Myocyte (in vitro differentiated cells): ENCODE measurements at regions not wholly inside any gene's neighbourhood (a gene's known extent, or its start where the extent isn't known, plus 50 kb on each side); places are given as distances from the start of the nearest gene placed in this dataset.
"Not testable (repeated sequence)": the region's sequence is repeated elsewhere in the genome, so short reads cannot be mapped to it uniquely, and the experiment has no call there.

Source experiments
- DNase-seq: peaks from one replicate; pipeline ENCODE4 v3.0.0-alpha.2; 2012; ENCODE audit warnings: low read depth

DNA sequence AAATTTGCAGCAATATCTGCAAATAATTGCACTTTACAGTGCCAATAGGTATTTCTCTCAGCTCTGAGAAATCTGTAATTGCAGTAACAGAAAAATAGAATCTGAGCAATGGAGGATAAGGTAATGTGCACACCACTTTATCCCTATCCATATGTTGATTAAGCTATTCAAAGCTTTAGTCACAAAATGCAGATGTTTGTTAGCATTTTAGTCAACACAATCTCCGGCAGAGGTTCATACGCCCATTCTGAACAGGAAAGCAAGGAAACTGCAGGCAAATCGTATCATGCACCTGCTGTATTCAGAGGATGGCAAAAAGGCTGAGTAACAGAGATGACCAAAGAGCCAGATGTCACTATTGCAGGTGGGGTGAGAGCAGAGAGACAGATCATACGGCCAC is 566.2 kb upstream of the CDH2 start:
- no peak for DNase-seq

GRCh38 chr18:28740575-28740974 is 563.6 kb upstream of the CDH2 start:
- DNase-seq = no peak

GRCh38 chr18:28736951-28737350 is 560.0 kb upstream of the CDH2 start:
- no peak for DNase-seq

DNA sequence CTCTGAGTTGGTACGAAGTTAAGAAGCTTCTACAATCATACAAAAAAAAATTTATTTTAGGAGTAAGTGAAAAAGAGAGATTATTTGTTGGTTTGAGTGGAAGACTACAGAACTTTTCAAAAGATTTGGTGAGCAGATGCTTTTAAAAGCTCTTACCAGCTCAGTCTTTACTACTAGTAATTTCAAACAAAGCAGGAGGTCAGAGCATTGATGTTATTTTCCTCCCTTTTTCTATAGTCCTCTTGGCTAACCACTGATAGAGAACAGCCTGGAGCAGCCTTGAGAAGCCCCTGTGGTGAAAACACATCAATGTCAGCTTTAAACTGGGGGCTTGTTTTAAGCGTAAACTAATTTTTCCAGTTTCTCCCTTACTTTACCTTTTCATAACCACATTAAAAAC is 559.3 kb upstream of the CDH2 start:
- no peak for DNase-seq

DNA sequence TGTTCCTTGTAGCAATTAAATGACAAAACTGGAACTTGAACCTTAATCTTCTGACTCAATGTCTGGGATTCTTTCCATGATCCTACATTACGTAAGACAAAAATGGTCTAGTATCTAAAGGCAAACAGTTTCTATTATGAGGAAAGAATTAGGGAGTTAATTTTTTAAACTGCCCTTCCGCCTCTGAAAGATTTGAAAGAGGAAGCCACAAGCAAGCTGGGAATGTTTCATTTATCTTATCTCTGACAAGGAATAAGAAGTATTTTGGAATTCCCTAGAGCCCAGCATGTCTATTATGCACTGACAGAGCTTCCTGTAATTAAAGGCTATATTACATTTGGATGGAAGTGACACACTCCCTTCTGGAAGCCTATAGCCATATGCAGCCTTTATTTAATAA is 558.8 kb upstream of the CDH2 start:
- DNase-seq = peak; percentile 55

- DNase-seq = peak; percentile 23
Measured at GRCh38 chr18:28729321-28729720, 552.4 kb upstream of the CDH2 start.

GRCh38 chr18:28728891-28729290 is 552.0 kb upstream of the CDH2 start:
- DNase-seq = no peak

GRCh38 chr18:28727189-28727588 is 550.3 kb upstream of the CDH2 start:
- DNase-seq = not testable (repeated sequence)

DNA sequence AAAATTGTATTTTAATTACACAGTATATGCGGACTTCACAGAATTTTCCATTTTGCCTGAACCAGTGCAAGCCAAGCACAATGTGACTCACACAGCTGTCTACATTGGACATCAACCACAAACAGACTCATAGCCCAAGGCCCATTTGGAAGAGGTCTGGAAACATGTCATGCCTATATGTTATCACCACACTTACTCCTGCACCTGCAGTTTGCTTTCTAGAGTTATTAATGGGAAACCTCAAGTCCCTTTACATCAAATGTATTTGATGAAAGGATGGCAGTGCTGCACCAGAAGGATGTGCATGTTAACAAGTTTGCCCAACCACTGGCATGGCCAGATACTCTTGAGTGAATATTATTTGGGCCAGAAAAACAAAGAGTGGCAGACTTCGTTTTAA is 548.9 kb upstream of the CDH2 start:
- no peak for DNase-seq

GRCh38 chr18:28723506-28723905 is 546.6 kb upstream of the CDH2 start:
- DNase-seq = no peak

DNA sequence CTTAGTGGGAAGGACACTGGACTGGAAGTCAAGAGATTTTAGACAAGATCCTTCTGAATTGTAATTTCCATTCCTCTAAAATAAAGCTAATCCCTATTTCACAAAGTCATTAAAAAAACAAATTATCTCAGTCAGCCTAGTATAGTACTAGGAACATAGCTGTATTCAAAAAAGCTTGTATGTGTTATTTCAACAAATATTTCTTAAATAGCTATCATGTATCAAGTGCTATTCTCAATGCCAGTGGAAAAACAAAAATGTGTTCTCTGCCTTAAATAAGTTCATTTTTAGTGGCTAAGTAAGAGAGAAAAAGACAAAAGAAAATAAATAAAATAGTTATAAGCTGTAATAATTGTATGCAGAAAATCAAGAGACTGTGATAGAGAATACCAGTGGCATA is 541.8 kb upstream of the CDH2 start:
- DNase-seq = no peak

- DNase-seq = no peak
Measured at GRCh38 chr18:28716338-28716737, 539.4 kb upstream of the CDH2 start.

DNA sequence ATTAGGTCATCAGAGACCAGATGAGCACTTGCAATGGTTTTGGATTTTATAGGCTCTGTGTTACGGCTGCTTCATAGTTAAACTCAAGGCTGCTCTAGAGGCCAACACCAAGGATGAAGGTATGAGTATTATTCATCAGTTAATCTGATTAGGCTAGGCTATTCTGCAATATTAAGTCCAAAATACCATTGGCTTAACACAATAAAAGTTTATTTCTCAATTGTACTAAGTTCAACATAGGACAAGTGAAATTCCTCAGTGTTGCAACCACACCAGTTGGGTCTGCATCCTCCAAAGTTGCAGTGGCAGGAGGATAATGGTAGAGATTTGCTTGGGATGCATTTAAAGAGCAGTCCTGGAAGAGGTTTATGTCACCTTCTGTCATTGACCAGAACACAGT is 538.3 kb upstream of the CDH2 start:
- DNase-seq = no peak

DNA sequence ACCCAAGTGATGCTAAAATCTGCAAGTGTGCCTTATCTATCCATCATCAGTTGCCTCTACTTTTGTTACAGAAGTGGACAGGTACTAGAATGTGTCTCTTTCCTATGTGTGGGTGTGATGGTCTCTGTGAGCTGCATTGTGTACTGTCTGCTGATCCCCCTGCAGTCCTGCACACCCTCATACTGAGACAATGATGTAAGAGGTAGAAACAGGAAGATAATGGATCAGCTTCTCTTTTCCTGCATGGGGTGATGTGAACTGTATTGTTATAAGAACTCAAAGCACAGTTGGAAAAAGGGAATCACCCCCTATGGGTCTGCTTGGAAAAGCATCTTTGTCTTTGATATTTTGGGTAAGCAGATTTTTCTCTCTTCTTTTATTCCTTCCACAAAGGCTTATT is 537.6 kb upstream of the CDH2 start:
- DNase-seq = no peak

- DNase-seq = no peak
Measured at GRCh38 chr18:28712796-28713425, 536.0 kb upstream of the CDH2 start.

- DNase-seq = no peak
Measured at GRCh38 chr18:28712172-28712571, 535.2 kb upstream of the CDH2 start.

DNA sequence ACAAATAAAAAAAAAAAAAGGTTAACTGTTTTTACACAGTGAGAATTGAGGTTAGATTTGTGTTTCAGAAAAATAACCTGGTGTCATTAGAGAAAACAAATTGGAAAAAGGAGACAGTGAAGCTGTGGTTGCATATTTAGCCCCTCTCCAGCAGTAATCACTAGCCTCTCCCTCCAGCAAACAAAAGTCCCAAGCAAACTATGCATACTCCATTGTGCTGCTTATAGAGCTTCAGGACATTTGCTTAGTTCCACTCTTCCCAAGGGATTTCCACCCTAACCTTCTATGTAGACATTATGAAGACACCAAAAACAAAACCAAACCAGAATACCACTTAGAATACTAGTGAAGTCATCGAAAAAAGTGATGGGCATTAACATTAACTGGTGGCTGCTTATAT is 534.2 kb upstream of the CDH2 start:
- no peak for DNase-seq

DNA sequence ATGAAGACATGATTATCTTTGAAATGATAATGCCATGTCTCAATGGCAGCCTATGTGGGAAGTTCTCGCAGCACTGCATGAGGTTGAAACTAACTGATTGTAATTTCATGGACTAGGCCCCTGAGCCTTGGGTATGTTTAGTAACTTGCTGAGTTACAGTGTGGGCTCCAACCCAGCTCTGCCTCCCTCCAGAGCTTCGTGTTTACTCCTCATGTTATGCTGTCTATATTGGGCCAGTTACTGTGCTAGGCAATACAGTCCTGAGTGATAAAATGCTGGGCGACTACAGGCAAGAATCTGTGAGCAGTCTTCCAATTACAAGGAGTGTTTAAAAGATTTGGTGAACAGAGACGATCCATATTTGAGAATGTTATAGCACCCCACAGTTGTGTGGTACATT is 530.1 kb upstream of the CDH2 start:
- DNase-seq = no peak

GRCh38 chr18:28706397-28706796 is 529.5 kb upstream of the CDH2 start:
- DNase-seq = no peak

- DNase-seq = no peak
Measured at GRCh38 chr18:28705482-28705881, 528.6 kb upstream of the CDH2 start.

- no peak for DNase-seq
Measured at GRCh38 chr18:28692337-28692736, 515.4 kb upstream of the CDH2 start.

- DNase-seq = no peak
Measured at GRCh38 chr18:28691496-28691840, 514.5 kb upstream of the CDH2 start.

- no peak for DNase-seq
Measured at GRCh38 chr18:28690836-28691495, 514.0 kb upstream of the CDH2 start.

GRCh38 chr18:28690100-28690499 is 513.2 kb upstream of the CDH2 start:
- no peak for DNase-seq
